ENCODE measurements at regions not wholly inside any gene's neighbourhood (a gene's known extent, or its start where the extent isn't known, plus 50 kb on each side); places are given as distances from the start of the nearest gene placed in this dataset.
"Not testable (repeated sequence)": the region's sequence is repeated elsewhere in the genome, so short reads cannot be mapped to it uniquely, and the experiment has no call there.

DNA sequence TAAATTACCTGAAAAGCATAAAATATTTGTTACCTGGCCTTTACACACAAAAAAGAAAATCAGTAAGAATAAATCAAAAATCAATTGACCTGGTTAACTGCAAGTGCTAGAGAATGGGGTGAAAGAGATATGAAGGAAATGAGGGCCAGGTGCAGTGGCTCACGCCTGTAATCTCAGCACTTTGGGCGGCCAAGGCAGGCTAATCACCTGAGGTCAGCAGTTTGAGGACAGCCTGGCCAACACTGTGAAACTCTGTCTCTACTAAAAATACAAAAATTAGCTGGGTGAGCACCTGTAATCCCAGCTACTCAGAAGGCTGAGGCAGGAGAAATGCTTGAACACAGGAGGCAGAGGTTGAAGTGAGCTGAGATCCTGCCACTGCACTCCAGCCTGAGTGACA, 1908.7 kb downstream of the PCDH9 start:
- not testable (repeated sequence) for TF ChIP-seq EP300 (IDR thresholded peaks at IDR 0.05; ENCODE audit: borderline replicate concordance in 1 of 2, control insufficient read depth in 1 of 2, low read depth in 2 of 2, low read length in 2 of 2); RCOR1 (conservative IDR thresholded peaks at IDR 0.05; ENCODE audit: low read depth, low read length); TCF12 (IDR thresholded peaks at IDR 0.05; ENCODE audit: low read depth, low read length); POLR2A (IDR thresholded peaks at IDR 0.05; ENCODE audit: low read depth, low read length)
- TF ChIP-seq, protein P1, sequence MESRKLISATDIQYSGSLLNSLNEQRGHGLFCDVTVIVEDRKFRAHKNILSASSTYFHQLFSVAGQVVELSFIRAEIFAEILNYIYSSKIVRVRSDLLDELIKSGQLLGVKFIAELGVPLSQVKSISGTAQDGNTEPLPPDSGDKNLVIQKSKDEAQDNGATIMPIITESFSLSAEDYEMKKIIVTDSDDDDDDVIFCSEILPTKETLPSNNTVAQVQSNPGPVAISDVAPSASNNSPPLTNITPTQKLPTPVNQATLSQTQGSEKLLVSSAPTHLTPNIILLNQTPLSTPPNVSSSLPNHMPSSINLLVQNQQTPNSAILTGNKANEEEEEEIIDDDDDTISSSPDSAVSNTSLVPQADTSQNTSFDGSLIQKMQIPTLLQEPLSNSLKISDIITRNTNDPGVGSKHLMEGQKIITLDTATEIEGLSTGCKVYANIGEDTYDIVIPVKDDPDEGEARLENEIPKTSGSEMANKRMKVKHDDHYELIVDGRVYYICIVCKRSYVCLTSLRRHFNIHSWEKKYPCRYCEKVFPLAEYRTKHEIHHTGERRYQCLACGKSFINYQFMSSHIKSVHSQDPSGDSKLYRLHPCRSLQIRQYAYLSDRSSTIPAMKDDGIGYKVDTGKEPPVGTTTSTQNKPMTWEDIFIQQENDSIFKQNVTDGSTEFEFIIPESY (IDR thresholded peaks at IDR 0.05) = not testable (repeated sequence)
- TF ChIP-seq, protein P2, sequence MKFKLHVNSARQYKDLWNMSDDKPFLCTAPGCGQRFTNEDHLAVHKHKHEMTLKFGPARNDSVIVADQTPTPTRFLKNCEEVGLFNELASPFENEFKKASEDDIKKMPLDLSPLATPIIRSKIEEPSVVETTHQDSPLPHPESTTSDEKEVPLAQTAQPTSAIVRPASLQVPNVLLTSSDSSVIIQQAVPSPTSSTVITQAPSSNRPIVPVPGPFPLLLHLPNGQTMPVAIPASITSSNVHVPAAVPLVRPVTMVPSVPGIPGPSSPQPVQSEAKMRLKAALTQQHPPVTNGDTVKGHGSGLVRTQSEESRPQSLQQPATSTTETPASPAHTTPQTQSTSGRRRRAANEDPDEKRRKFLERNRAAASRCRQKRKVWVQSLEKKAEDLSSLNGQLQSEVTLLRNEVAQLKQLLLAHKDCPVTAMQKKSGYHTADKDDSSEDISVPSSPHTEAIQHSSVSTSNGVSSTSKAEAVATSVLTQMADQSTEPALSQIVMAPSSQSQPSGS (IDR thresholded peaks at IDR 0.05; ENCODE audit: low read length) = not testable (repeated sequence)
- TF ChIP-seq, protein P3, sequence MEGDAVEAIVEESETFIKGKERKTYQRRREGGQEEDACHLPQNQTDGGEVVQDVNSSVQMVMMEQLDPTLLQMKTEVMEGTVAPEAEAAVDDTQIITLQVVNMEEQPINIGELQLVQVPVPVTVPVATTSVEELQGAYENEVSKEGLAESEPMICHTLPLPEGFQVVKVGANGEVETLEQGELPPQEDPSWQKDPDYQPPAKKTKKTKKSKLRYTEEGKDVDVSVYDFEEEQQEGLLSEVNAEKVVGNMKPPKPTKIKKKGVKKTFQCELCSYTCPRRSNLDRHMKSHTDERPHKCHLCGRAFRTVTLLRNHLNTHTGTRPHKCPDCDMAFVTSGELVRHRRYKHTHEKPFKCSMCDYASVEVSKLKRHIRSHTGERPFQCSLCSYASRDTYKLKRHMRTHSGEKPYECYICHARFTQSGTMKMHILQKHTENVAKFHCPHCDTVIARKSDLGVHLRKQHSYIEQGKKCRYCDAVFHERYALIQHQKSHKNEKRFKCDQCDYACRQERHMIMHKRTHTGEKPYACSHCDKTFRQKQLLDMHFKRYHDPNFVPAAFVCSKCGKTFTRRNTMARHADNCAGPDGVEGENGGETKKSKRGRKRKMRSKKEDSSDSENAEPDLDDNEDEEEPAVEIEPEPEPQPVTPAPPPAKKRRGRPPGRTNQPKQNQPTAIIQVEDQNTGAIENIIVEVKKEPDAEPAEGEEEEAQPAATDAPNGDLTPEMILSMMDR (IDR thresholded peaks at IDR 0.05 in 2 of 3, conservative IDR thresholded peaks at IDR 0.05 in 1 of 3; ENCODE audit: control insufficient read depth in 2 of 3, extremely low read depth in 1 of 3, insufficient read depth in 1 of 3, low read depth in 3 of 3, low read length in 3 of 3) = not testable (repeated sequence)
